ES-I3 (cell line): ENCODE measurements at regions not wholly inside any gene's neighbourhood (a gene's known extent, or its start where the extent isn't known, plus 50 kb on each side); places are given as distances from the start of the nearest gene placed in this dataset.
"Not testable (repeated sequence)": the region's sequence is repeated elsewhere in the genome, so short reads cannot be mapped to it uniquely, and the experiment has no call there.

Experiments used
- H3K36me3 ChIP-seq: 2 replicates; pipeline ENCODE4 v1.6.1; 2013; ENCODE audit warnings: mild to moderate bottlenecking, low read length, control low read depth, moderate library complexity; ENCODE audit not compliant: insufficient read depth
- H3K4me1 ChIP-seq: 2 replicates; pipeline ENCODE4 v1.6.1; 2013; ENCODE audit warnings: mild to moderate bottlenecking, control low read depth, low read length; ENCODE audit not compliant: insufficient read depth
- H3K9ac ChIP-seq: 2 replicates; pipeline ENCODE4 v1.6.1; 2013; ENCODE audit warnings: low read depth, mild to moderate bottlenecking, low read length, moderate library complexity
- H3K9me3 ChIP-seq: 2 replicates; pipeline ENCODE4 v1.6.1; 2013; ENCODE audit warnings: mild to moderate bottlenecking, low read length, moderate library complexity; ENCODE audit not compliant: control insufficient read depth, insufficient read depth

- H3K9me3 ChIP-seq, H3K4me1 ChIP-seq, H3K9ac ChIP-seq, H3K36me3 ChIP-seq: not testable (repeated sequence)
Measured at GRCh38 chr4:9704126-9704525, 77.3 kb upstream of the DRD5 start.

GRCh38 chr4:9704551-9705332 is 76.7 kb upstream of the DRD5 start:
- Histone ChIP-seq H3K36me3 (no peaks in the 10 kb centered on the region), H3K9ac (no peak overlapping the region), H3K9me3 (no peaks in the 10 kb centered on the region), H3K4me1 (no peaks in the 10 kb centered on the region; the same call in 1 of the 2 replicates)

- not testable (repeated sequence) for H3K4me1 ChIP-seq, H3K9me3 ChIP-seq, H3K9ac ChIP-seq, H3K36me3 ChIP-seq
Measured at GRCh38 chr4:9707281-9707680, 74.2 kb upstream of the DRD5 start.

DNA sequence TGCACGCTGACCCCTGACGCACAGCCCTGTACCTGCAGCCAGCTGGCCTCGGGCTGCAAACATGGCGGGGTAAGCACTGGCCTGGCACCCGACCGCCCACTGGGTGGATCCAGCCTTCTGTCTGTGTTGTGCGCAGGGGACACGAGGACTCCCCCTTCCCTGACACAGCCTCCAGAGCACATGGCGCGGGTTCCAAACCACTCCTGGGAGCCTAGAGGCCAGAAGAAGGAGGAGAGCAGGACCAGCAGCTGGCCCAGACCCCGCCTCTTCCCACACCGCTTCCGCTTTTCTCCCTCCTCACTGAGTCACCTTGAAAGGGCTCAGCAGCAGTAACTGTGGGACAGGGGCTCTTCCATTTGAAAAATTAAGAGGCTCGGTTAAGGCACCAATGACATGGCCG is 73.5 kb upstream of the DRD5 start:
- not testable (repeated sequence) for H3K36me3 ChIP-seq, H3K4me1 ChIP-seq, H3K9me3 ChIP-seq, H3K9ac ChIP-seq

GRCh38 chr4:9709724-9710123 is 71.7 kb upstream of the DRD5 start:
- H3K9me3 ChIP-seq: no peaks in the 10 kb centered on the region
- no peaks in the 10 kb centered on the region for H3K4me1 ChIP-seq
- H3K9ac ChIP-seq: no peak overlapping the region
- no peaks in the 10 kb centered on the region for H3K36me3 ChIP-seq

DNA sequence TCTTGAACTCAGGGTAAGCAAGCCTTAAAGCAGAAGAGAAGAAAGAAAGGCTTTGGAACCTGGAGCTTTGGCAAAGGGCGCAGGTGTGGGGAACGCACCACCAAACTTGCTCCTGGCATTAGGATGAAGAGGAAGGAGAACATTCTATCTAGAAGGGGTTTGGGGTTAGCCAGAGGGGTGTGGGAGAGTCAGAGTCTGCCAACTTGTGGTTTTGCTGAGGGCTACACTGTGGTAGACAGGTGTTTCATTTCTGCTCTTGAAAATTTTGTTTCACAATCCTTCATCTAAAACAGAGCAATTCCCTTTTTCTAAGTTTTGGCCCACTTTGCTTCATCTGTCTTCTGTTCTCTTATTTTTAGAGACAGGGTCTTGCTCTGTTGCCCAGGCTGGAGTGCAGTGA is 66.2 kb upstream of the DRD5 start:
- H3K36me3 ChIP-seq, H3K4me1 ChIP-seq, H3K9me3 ChIP-seq, H3K9ac ChIP-seq: not testable (repeated sequence)

- no peaks in the 10 kb centered on the region for H3K36me3 ChIP-seq
- H3K9ac ChIP-seq: no peak overlapping the region
- H3K4me1 ChIP-seq: no peaks in the 10 kb centered on the region
- no peaks in the 10 kb centered on the region for H3K9me3 ChIP-seq
Measured at GRCh38 chr4:9716093-9716492, 65.3 kb upstream of the DRD5 start.

GRCh38 chr4:9718246-9718939 is 63.0 kb upstream of the DRD5 start:
- not testable (repeated sequence) for H3K9ac ChIP-seq, H3K4me1 ChIP-seq, H3K9me3 ChIP-seq, H3K36me3 ChIP-seq

- not testable (repeated sequence) for H3K4me1 ChIP-seq, H3K36me3 ChIP-seq, H3K9me3 ChIP-seq, H3K9ac ChIP-seq
Measured at GRCh38 chr4:9722131-9722530, 59.3 kb upstream of the DRD5 start.
